HepG2 (cell line): ENCODE measurements at regions not wholly inside any gene's neighbourhood (a gene's known extent, or its start where the extent isn't known, plus 50 kb on each side); places are given as distances from the start of the nearest gene placed in this dataset.

Experiments
- AKAP8 ChIP-seq: sonication (generic); formaldehyde crosslinking; IDR thresholded peaks from 2 replicates; pipeline ENCODE4 v1.5.1; 2020; ENCODE audit warnings: mild to moderate bottlenecking, missing genetic modification reagents
- ARNT2 ChIP-seq: sonication (generic); formaldehyde crosslinking; IDR thresholded peaks from 2 replicates; pipeline ENCODE4 v1.8.0; 2022; ENCODE audit warnings: mild to moderate bottlenecking, low read depth, missing genetic modification reagents, moderate library complexity
- FOXA1 ChIP-seq, 2 experiments: fragments of 450-650 bp in 1 of 2; sonication (generic) in 1 of 2; formaldehyde crosslinking in 1 of 2; IDR thresholded peaks; 2 replicates each; pipeline versions ENCODE4 v1.4.0 to v1.6.1; 2016 to 2020; ENCODE audit warnings: missing genetic modification reagents in 1 of 2
- HMGXB3 ChIP-seq: sonication (generic); formaldehyde crosslinking; IDR thresholded peaks from 2 replicates; pipeline ENCODE4 v1.4.0; 2020; ENCODE audit warnings: missing genetic modification reagents, borderline replicate concordance
- TIGD3 ChIP-seq: sonication (generic); formaldehyde crosslinking; IDR thresholded peaks from 2 replicates; pipeline ENCODE4 v1.5.1; 2020; ENCODE audit warnings: mild to moderate bottlenecking, missing genetic modification reagents, borderline replicate concordance
- ZBTB7A ChIP-seq: sonication (generic); formaldehyde crosslinking; IDR thresholded peaks from 2 replicates; pipeline ENCODE4 v1.8.0; 2022; ENCODE audit warnings: mild to moderate bottlenecking, missing genetic modification reagents
- ZNF207 ChIP-seq: fragments of 450-650 bp; IDR thresholded peaks from 2 replicates; pipeline ENCODE4 v1.6.1; 2016; ENCODE audit warnings: antibody characterized with exemption, borderline replicate concordance
- ZNF580 ChIP-seq: IDR thresholded peaks from 2 replicates; pipeline ENCODE4 v1.6.1; 2016; ENCODE audit warnings: low read depth, borderline replicate concordance
- ZNF660 ChIP-seq: sonication (generic); formaldehyde crosslinking; IDR thresholded peaks from 2 replicates; pipeline ENCODE4 v1.5.1; 2020; ENCODE audit warnings: mild to moderate bottlenecking, low read depth, missing genetic modification reagents, borderline replicate concordance
- ZNF816 ChIP-seq: sonication (generic); formaldehyde crosslinking; IDR thresholded peaks from 2 replicates; pipeline ENCODE4 v1.8.0; 2022; ENCODE audit warnings: missing genetic modification reagents, mild to moderate bottlenecking, borderline replicate concordance
- TF ChIP-seq, protein P1 (sequence below): IDR thresholded peaks from 2 replicates; pipeline ENCODE4 v1.6.1; 2016
- TF ChIP-seq, protein P2 (sequence below): sonication (generic); formaldehyde crosslinking; IDR thresholded peaks from 2 replicates; pipeline ENCODE4 v1.9.0; 2021; ENCODE audit warnings: mild to moderate bottlenecking, missing genetic modification reagents

- TF ChIP-seq ZNF816 (CRISPR knock-in tag): 0 out of 2 replicates have a peak, but pooled peaks have one; percentile 84
- no peak for TF ChIP-seq FOXA1 (IDR thresholded peaks at IDR 0.05)
- peak; percentile 97 for TF ChIP-seq FOXA1 (CRISPR knock-in tag; IDR thresholded peaks at IDR 0.05)
- TF ChIP-seq ZNF580 (CRISPR knock-in tag): peak; percentile 95
- TF ChIP-seq, protein P1, sequence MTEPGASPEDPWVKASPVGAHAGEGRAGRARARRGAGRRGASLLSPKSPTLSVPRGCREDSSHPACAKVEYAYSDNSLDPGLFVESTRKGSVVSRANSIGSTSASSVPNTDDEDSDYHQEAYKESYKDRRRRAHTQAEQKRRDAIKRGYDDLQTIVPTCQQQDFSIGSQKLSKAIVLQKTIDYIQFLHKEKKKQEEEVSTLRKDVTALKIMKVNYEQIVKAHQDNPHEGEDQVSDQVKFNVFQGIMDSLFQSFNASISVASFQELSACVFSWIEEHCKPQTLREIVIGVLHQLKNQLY (CRISPR knock-in tag): no peak
- TF ChIP-seq AKAP8: 0 out of 2 replicates have a peak, but pooled peaks have one; percentile 68
- peak; percentile 94 for TF ChIP-seq ARNT2
- TF ChIP-seq HMGXB3: peak; percentile 81; the same call in 1 of the 2 replicates
- peak; percentile 27; the same call in 1 of the 2 replicates for TF ChIP-seq TIGD3 (CRISPR knock-in tag)
- peak; percentile 70 for TF ChIP-seq ZBTB7A (CRISPR knock-in tag)
- TF ChIP-seq ZNF207: no peak
- TF ChIP-seq, protein P2, sequence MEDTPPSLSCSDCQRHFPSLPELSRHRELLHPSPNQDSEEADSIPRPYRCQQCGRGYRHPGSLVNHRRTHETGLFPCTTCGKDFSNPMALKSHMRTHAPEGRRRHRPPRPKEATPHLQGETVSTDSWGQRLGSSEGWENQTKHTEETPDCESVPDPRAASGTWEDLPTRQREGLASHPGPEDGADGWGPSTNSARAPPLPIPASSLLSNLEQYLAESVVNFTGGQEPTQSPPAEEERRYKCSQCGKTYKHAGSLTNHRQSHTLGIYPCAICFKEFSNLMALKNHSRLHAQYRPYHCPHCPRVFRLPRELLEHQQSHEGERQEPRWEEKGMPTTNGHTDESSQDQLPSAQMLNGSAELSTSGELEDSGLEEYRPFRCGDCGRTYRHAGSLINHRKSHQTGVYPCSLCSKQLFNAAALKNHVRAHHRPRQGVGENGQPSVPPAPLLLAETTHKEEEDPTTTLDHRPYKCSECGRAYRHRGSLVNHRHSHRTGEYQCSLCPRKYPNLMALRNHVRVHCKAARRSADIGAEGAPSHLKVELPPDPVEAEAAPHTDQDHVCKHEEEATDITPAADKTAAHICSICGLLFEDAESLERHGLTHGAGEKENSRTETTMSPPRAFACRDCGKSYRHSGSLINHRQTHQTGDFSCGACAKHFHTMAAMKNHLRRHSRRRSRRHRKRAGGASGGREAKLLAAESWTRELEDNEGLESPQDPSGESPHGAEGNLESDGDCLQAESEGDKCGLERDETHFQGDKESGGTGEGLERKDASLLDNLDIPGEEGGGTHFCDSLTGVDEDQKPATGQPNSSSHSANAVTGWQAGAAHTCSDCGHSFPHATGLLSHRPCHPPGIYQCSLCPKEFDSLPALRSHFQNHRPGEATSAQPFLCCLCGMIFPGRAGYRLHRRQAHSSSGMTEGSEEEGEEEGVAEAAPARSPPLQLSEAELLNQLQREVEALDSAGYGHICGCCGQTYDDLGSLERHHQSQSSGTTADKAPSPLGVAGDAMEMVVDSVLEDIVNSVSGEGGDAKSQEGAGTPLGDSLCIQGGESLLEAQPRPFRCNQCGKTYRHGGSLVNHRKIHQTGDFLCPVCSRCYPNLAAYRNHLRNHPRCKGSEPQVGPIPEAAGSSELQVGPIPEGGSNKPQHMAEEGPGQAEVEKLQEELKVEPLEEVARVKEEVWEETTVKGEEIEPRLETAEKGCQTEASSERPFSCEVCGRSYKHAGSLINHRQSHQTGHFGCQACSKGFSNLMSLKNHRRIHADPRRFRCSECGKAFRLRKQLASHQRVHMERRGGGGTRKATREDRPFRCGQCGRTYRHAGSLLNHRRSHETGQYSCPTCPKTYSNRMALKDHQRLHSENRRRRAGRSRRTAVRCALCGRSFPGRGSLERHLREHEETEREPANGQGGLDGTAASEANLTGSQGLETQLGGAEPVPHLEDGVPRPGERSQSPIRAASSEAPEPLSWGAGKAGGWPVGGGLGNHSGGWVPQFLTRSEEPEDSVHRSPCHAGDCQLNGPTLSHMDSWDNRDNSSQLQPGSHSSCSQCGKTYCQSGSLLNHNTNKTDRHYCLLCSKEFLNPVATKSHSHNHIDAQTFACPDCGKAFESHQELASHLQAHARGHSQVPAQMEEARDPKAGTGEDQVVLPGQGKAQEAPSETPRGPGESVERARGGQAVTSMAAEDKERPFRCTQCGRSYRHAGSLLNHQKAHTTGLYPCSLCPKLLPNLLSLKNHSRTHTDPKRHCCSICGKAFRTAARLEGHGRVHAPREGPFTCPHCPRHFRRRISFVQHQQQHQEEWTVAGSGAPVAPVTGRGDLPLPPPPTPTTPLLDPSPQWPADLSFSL (CRISPR knock-in tag): peak; percentile 67; the same call in 1 of the 2 replicates
- TF ChIP-seq ZNF660 (CRISPR knock-in tag): no peak
Observed at GRCh38 chr20:53738039-53738944, 144.7 kb upstream of the ZNF217 start (continued).
